SJCRH30 (cell line): ENCODE measurements at regions not wholly inside any gene's neighbourhood (a gene's known extent, or its start where the extent isn't known, plus 50 kb on each side); places are given as distances from the start of the nearest gene placed in this dataset.
"Not testable (repeated sequence)": the region's sequence is repeated elsewhere in the genome, so short reads cannot be mapped to it uniquely, and the experiment has no call there.

Source experiments
- DNase-seq, 2 experiments: peaks; one replicate each; pipeline ENCODE4 v3.0.0-alpha.2; 2015 to 2020
- H3K27ac ChIP-seq: fragments of 250-450 bp; sonication (Bioruptor Pico); 2 replicates; pipeline ENCODE4 v1.5.1; 2020; ENCODE audit warnings: mild to moderate bottlenecking, moderate library complexity
- H3K27me3 ChIP-seq: fragments of 250-450 bp; sonication (Bioruptor Pico); 2 replicates; pipeline ENCODE4 v1.5.1; 2020; ENCODE audit warnings: mild to moderate bottlenecking, moderate library complexity
- H3K36me3 ChIP-seq: fragments of 250-450 bp; sonication (Bioruptor Pico); 2 replicates; pipeline ENCODE4 v1.5.1; 2020; ENCODE audit warnings: mild to moderate bottlenecking, moderate library complexity
- H3K4me1 ChIP-seq: fragments of 250-450 bp; sonication (Bioruptor Pico); 2 replicates; pipeline ENCODE4 v1.5.1; 2020; ENCODE audit warnings: mild to moderate bottlenecking, moderate library complexity
- H3K4me3 ChIP-seq: fragments of 250-450 bp; sonication (Bioruptor Pico); 2 replicates; pipeline ENCODE4 v1.5.1; 2020; ENCODE audit warnings: mild to moderate bottlenecking, moderate library complexity
- H3K9me3 ChIP-seq: fragments of 250-450 bp; sonication (Bioruptor Pico); replicated peaks from 2 replicates; pipeline ENCODE4 v1.5.1; 2020; ENCODE audit warnings: mild to moderate bottlenecking, moderate library complexity

GRCh38 chr7:86981937-86982336 is 77.5 kb downstream of the ELAPOR2 start:
- H3K36me3 ChIP-seq, DNase-seq, H3K4me1 ChIP-seq, H3K4me3 ChIP-seq, H3K27ac ChIP-seq, H3K9me3 ChIP-seq, H3K27me3 ChIP-seq: not testable (repeated sequence)

GRCh38 chr7:86981127-86981526 is 78.3 kb downstream of the ELAPOR2 start:
- no peak for DNase-seq
- H3K4me3 ChIP-seq = no peak overlapping the region

GRCh38 chr7:86980223-86980622 is 79.2 kb downstream of the ELAPOR2 start:
- no peaks in the 10 kb centered on the region for H3K4me1 ChIP-seq
- no peaks in the 10 kb centered on the region for H3K9me3 ChIP-seq
- no peak overlapping the region for H3K4me3 ChIP-seq
- no peak overlapping the region for H3K27ac ChIP-seq
- no peaks in the 10 kb centered on the region for H3K27me3 ChIP-seq
- H3K36me3 ChIP-seq = no peaks in the 10 kb centered on the region; the same call in 1 of the 2 replicates
- no peak for DNase-seq

More at GRCh38 chr7:86981127-86981526, 78.3 kb downstream of the ELAPOR2 start:
- Histone ChIP-seq H3K4me1 (no peaks in the 10 kb centered on the region), H3K27me3 (no peaks in the 10 kb centered on the region), H3K9me3 (no peaks in the 10 kb centered on the region), H3K27ac (no peak overlapping the region), H3K36me3 (no peaks in the 10 kb centered on the region; the same call in 1 of the 2 replicates)

GRCh38 chr7:86978808-86979506 is 80.5 kb downstream of the ELAPOR2 start:
- H3K27ac ChIP-seq = no peak overlapping the region
- H3K36me3 ChIP-seq = no peaks in the 10 kb centered on the region; the same call in 1 of the 2 replicates
- H3K4me1 ChIP-seq = no peaks in the 10 kb centered on the region
- no peaks in the 10 kb centered on the region for H3K9me3 ChIP-seq
- no peak overlapping the region for H3K4me3 ChIP-seq
- no peak for DNase-seq
- H3K27me3 ChIP-seq = no peaks in the 10 kb centered on the region

- Histone ChIP-seq H3K36me3 (no peaks in the 10 kb centered on the region; the same call in 1 of the 2 replicates), H3K4me3 (no peak overlapping the region), H3K4me1 (no peaks in the 10 kb centered on the region), H3K27me3 (no peaks in the 10 kb centered on the region), H3K27ac (no peak overlapping the region), H3K9me3 (no peaks in the 10 kb centered on the region; the same call in 1 of the 2 replicates)
- DNase-seq = no peak
These were observed 82.5 kb downstream of the ELAPOR2 start for GRCh38 chr7:86976958-86977357.

GRCh38 chr7:86975914-86976313 is 83.5 kb downstream of the ELAPOR2 start:
- H3K36me3 ChIP-seq = no peaks in the 10 kb centered on the region; the same call in 1 of the 2 replicates
- no peaks in the 10 kb centered on the region; the same call in 1 of the 2 replicates for H3K9me3 ChIP-seq
- H3K4me1 ChIP-seq = no peaks in the 10 kb centered on the region
- no peak overlapping the region for H3K27ac ChIP-seq
- no peak for DNase-seq
- H3K27me3 ChIP-seq = no peaks in the 10 kb centered on the region
- H3K4me3 ChIP-seq = no peak overlapping the region

GRCh38 chr7:86975449-86975848 is 84.0 kb downstream of the ELAPOR2 start:
- no peaks in the 10 kb centered on the region for H3K4me1 ChIP-seq
- no peak overlapping the region for H3K27ac ChIP-seq
- H3K4me3 ChIP-seq = no peak overlapping the region
- H3K36me3 ChIP-seq = no peaks in the 10 kb centered on the region; the same call in 1 of the 2 replicates
- H3K9me3 ChIP-seq = no peaks in the 10 kb centered on the region; the same call in 1 of the 2 replicates
- DNase-seq = no peak
- H3K27me3 ChIP-seq = no peaks in the 10 kb centered on the region

- Histone ChIP-seq H3K9me3 (no peaks in the 10 kb centered on the region; the same call in 1 of the 2 replicates), H3K4me1 (no peaks in the 10 kb centered on the region), H3K27ac (no peak overlapping the region), H3K36me3 (no peaks in the 10 kb centered on the region; the same call in 1 of the 2 replicates), H3K27me3 (no peaks in the 10 kb centered on the region), H3K4me3 (no peak overlapping the region)
- DNase-seq = no peak
These were observed 87.4 kb downstream of the ELAPOR2 start for GRCh38 chr7:86972072-86972471.

GRCh38 chr7:86970986-86971385 is 88.5 kb downstream of the ELAPOR2 start:
- Histone ChIP-seq H3K27ac (no peak overlapping the region), H3K4me1 (no peaks in the 10 kb centered on the region), H3K4me3 (no peak overlapping the region), H3K27me3 (no peaks in the 10 kb centered on the region), H3K36me3 (no peaks in the 10 kb centered on the region), H3K9me3 (no peaks in the 10 kb centered on the region; the same call in 1 of the 2 replicates)
- DNase-seq = no peak

- Histone ChIP-seq H3K36me3 (no peaks in the 10 kb centered on the region), H3K9me3 (no peaks in the 10 kb centered on the region; the same call in 1 of the 2 replicates), H3K27ac (no peak overlapping the region), H3K27me3 (no peaks in the 10 kb centered on the region), H3K4me1 (peaks cover under 1% of the 10 kb centered on the region; the same call in 1 of the 2 replicates), H3K4me3 (no peak overlapping the region)
- DNase-seq = no peak
These were observed 88.9 kb downstream of the ELAPOR2 start for GRCh38 chr7:86970547-86970946.

GRCh38 chr7:86969865-86970264 is 89.6 kb downstream of the ELAPOR2 start:
- Histone ChIP-seq H3K27me3 (no peaks in the 10 kb centered on the region), H3K36me3 (no peaks in the 10 kb centered on the region), H3K9me3 (no peaks in the 10 kb centered on the region; the same call in 1 of the 2 replicates), H3K4me3 (no peak overlapping the region), H3K27ac (no peak overlapping the region), H3K4me1 (peaks cover 6% of the 10 kb centered on the region; the same call in 1 of the 2 replicates)
- DNase-seq = no peak

- no peak overlapping the region for H3K27ac ChIP-seq
- H3K9me3 ChIP-seq = no peaks in the 10 kb centered on the region; the same call in 1 of the 2 replicates
- H3K4me1 ChIP-seq = peaks cover 18% of the 10 kb centered on the region; the same call in 1 of the 2 replicates
- no peaks in the 10 kb centered on the region for H3K36me3 ChIP-seq
- no peaks in the 10 kb centered on the region for H3K27me3 ChIP-seq
- H3K4me3 ChIP-seq = no peak overlapping the region
- no peak for DNase-seq
These were observed 90.8 kb downstream of the ELAPOR2 start for GRCh38 chr7:86968618-86969017.

GRCh38 chr7:86966916-86967315 is 92.5 kb downstream of the ELAPOR2 start:
- peaks cover 22% of the 10 kb centered on the region; the same call in 1 of the 2 replicates for H3K4me1 ChIP-seq
- no peak overlapping the region for H3K27ac ChIP-seq
- no peak overlapping the region for H3K4me3 ChIP-seq
- no peaks in the 10 kb centered on the region for H3K9me3 ChIP-seq
- no peaks in the 10 kb centered on the region for H3K36me3 ChIP-seq
- H3K27me3 ChIP-seq = no peaks in the 10 kb centered on the region
- DNase-seq = no peak

- Histone ChIP-seq H3K4me1 (peaks cover 22% of the 10 kb centered on the region; the same call in 1 of the 2 replicates), H3K9me3 (no peaks in the 10 kb centered on the region), H3K4me3 (no peak overlapping the region), H3K27me3 (no peaks in the 10 kb centered on the region), H3K36me3 (no peaks in the 10 kb centered on the region), H3K27ac (no peak overlapping the region)
- DNase-seq = no peak
These were observed 93.7 kb downstream of the ELAPOR2 start for GRCh38 chr7:86965727-86966120.

GRCh38 chr7:86964973-86965726 is 94.3 kb downstream of the ELAPOR2 start:
- no peaks in the 10 kb centered on the region for H3K36me3 ChIP-seq
- H3K27ac ChIP-seq = no peak overlapping the region
- H3K4me3 ChIP-seq = no peak overlapping the region
- H3K9me3 ChIP-seq = no peaks in the 10 kb centered on the region
- DNase-seq = peak in 1 of 2 experiments; percentile 37
- peaks cover 22% of the 10 kb centered on the region; the same call in 1 of the 2 replicates for H3K4me1 ChIP-seq
- H3K27me3 ChIP-seq = no peaks in the 10 kb centered on the region
